Posterior cingulate gyrus (tissue), 11 donors: ENCODE measurements at regions not wholly inside any gene's neighbourhood (a gene's known extent, or its start where the extent isn't known, plus 50 kb on each side); places are given as distances from the start of the nearest gene placed in this dataset.

Experiments
- DNase-seq, 10 donors: peaks; one replicate each; pipeline versions ENCODE4 v3.0.0 to v3.0.0-alpha.2; 2020 to 2021; ENCODE audit warnings: mixed read lengths in 3 of 10
- intact Hi-C: fragments of 100-400 bp; cut with DNase I; formaldehyde crosslinking; loops from one replicate; pipeline ENCODE4 v1.15.1; 2023

GRCh38 chrX:155695419-155695818 is 82.7 kb upstream of the TMLHE start:
- intact Hi-C loops = no loop called here
- no peak for DNase-seq

GRCh38 chrX:155694649-155695048 is 81.9 kb upstream of the TMLHE start:
- intact Hi-C loops = no loop called here
- DNase-seq = no peak

GRCh38 chrX:155682834-155683233 is 70.1 kb upstream of the TMLHE start:
- DNase-seq = no peak
- intact Hi-C loops = no loop called here

GRCh38 chrX:155679715-155680114 is 67.0 kb upstream of the TMLHE start:
- DNase-seq = no peak
- intact Hi-C loops = no loop called here

- intact Hi-C loops = no loop called here
- no peak for DNase-seq
Observed at GRCh38 chrX:155673338-155673737, 60.6 kb upstream of the TMLHE start.

GRCh38 chrX:155666741-155667140 is 54.0 kb upstream of the TMLHE start:
- intact Hi-C loops = no loop called here
- DNase-seq = no peak
